ENCODE measurements at regions not wholly inside any gene's neighbourhood (a gene's known extent, or its start where the extent isn't known, plus 50 kb on each side); places are given as distances from the start of the nearest gene placed in this dataset.

GRCh38 chr21:20511216-20511880 is 486.9 kb upstream of the NCAM2 start:
- no peak for DNase-seq (ENCODE audit: low read depth in 2 of 2)

- no peak for DNase-seq (ENCODE audit: low read depth in 2 of 2)
These were observed 482.8 kb upstream of the NCAM2 start for GRCh38 chr21:20515446-20515845.

- DNase-seq (ENCODE audit: low read depth in 2 of 2), result no peak
These were observed 479.1 kb upstream of the NCAM2 start for GRCh38 chr21:20519076-20519475.

- DNase-seq (ENCODE audit: low read depth in 2 of 2), result no peak
These were observed 475.6 kb upstream of the NCAM2 start for GRCh38 chr21:20522611-20523010.

GRCh38 chr21:20523191-20523590 is 475.0 kb upstream of the NCAM2 start:
- DNase-seq (ENCODE audit: low read depth in 2 of 2), result no peak

GRCh38 chr21:20527731-20528460 is 470.3 kb upstream of the NCAM2 start:
- no peak for DNase-seq (ENCODE audit: low read depth in 2 of 2)

- DNase-seq (ENCODE audit: low read depth in 2 of 2), result no peak
These were observed 461.1 kb upstream of the NCAM2 start for GRCh38 chr21:20537130-20537529.

- DNase-seq (ENCODE audit: low read depth in 2 of 2), result no peak
These were observed 460.1 kb upstream of the NCAM2 start for GRCh38 chr21:20538039-20538658.

- no peak for DNase-seq (ENCODE audit: low read depth in 2 of 2)
These were observed 452.8 kb upstream of the NCAM2 start for GRCh38 chr21:20545454-20545853.

- no peak for DNase-seq (ENCODE audit: low read depth in 2 of 2)
These were observed 446.3 kb upstream of the NCAM2 start for GRCh38 chr21:20551939-20552338.

- DNase-seq (ENCODE audit: low read depth in 2 of 2), result no peak
These were observed 443.4 kb upstream of the NCAM2 start for GRCh38 chr21:20554785-20555184.

GRCh38 chr21:20570824-20571232 is 427.4 kb upstream of the NCAM2 start:
- DNase-seq (ENCODE audit: low read depth in 2 of 2), result no peak

GRCh38 chr21:20572582-20572981 is 425.6 kb upstream of the NCAM2 start:
- no peak for DNase-seq (ENCODE audit: low read depth in 2 of 2)

GRCh38 chr21:20581361-20581760 is 416.8 kb upstream of the NCAM2 start:
- DNase-seq (ENCODE audit: low read depth in 2 of 2), result no peak

GRCh38 chr21:20591284-20591683 is 406.9 kb upstream of the NCAM2 start:
- DNase-seq (ENCODE audit: low read depth in 2 of 2), result no peak

GRCh38 chr21:20592463-20592862 is 405.7 kb upstream of the NCAM2 start:
- DNase-seq (ENCODE audit: low read depth in 2 of 2), result no peak

- DNase-seq (ENCODE audit: low read depth in 2 of 2), result no peak
These were observed 395.0 kb upstream of the NCAM2 start for GRCh38 chr21:20603236-20603635.

GRCh38 chr21:20611008-20611407 is 387.2 kb upstream of the NCAM2 start:
- DNase-seq (ENCODE audit: low read depth in 2 of 2), result no peak

- no peak for DNase-seq (ENCODE audit: low read depth in 2 of 2)
These were observed 384.6 kb upstream of the NCAM2 start for GRCh38 chr21:20613654-20614053.

GRCh38 chr21:20617130-20617529 is 381.1 kb upstream of the NCAM2 start:
- no peak for DNase-seq (ENCODE audit: low read depth in 2 of 2)

GRCh38 chr21:20618878-20619277 is 379.3 kb upstream of the NCAM2 start:
- no peak for DNase-seq (ENCODE audit: low read depth in 2 of 2)

GRCh38 chr21:20627594-20627993 is 370.6 kb upstream of the NCAM2 start:
- DNase-seq (ENCODE audit: low read depth in 2 of 2), result no peak

GRCh38 chr21:20631633-20632032 is 366.6 kb upstream of the NCAM2 start:
- no peak for DNase-seq (ENCODE audit: low read depth in 2 of 2)
